DOHH2 (cell line): ENCODE measurements at regions not wholly inside any gene's neighbourhood (a gene's known extent, or its start where the extent isn't known, plus 50 kb on each side); places are given as distances from the start of the nearest gene placed in this dataset.

Experiments used
- CTCF ChIP-seq: fragments of 200-600 bp; sonication (generic); IDR thresholded peaks from one replicate; pipeline ENCODE4 v1.5.1; 2014; ENCODE audit warnings: antibody characterized with exemption, mild to moderate bottlenecking, low read depth, low read length; ENCODE audit not compliant: poor library complexity, severe bottlenecking
- EZH2phosphoT487 ChIP-seq: fragments of 200-600 bp; sonication (generic); IDR thresholded peaks from 2 replicates; pipeline ENCODE4 v1.6.1; 2017; ENCODE audit warnings: borderline replicate concordance, mild to moderate bottlenecking, antibody characterized with exemption, low read length, moderate library complexity, mixed read lengths

GRCh38 chr6:91266156-91266555, 679.3 kb upstream of the MAP3K7 start:
- no peak for TF ChIP-seq CTCF
- TF ChIP-seq EZH2phosphoT487 = no peak
